ENCODE measurements at regions not wholly inside any gene's neighbourhood (a gene's known extent, or its start where the extent isn't known, plus 50 kb on each side); places are given as distances from the start of the nearest gene placed in this dataset.

DNA sequence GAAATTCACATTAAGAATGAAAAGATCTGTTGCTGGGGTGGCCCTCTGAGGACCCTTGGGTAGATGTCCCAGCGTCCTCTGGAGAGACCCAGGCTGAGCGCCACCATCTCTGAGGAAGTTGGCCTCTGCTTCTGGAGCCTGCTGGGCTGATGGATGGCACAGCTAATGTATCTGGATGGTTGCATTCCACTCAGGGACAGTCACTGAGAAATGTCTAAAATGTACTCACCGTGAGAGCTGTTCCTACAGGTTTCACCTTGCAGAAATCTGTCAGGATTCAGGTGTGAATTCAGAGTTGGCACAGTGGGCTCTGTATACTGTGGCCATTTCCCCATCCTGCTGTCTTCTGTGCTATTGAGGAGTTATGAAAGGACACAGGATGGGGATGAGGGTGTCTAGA, 247.2 kb downstream of the AACS start:
- Histone ChIP-seq H3K9me3 (replicated peaks; ENCODE audit: control insufficient read depth, insufficient read depth, low read length) (no peaks in the 10 kb centered on the region), H3K27me3 (replicated peaks in 1 of 2; ENCODE audit: control insufficient read depth in 2 of 2, insufficient read depth in 2 of 2, low read length in 1 of 2) (no peaks in the 10 kb centered on the region), H3K4me3 (no peak overlapping the region), H3K79me2 (ENCODE audit: control insufficient read depth, insufficient read depth, low read length) (no peaks in the 10 kb centered on the region), H3K4me1 (ENCODE audit: control insufficient read depth, insufficient read depth, low read length) (no peaks in the 10 kb centered on the region), H3K4me2 (ENCODE audit: control insufficient read depth, insufficient read depth) (no peak overlapping the region), H3K36me3 (ENCODE audit: control insufficient read depth in 2 of 2, insufficient read depth in 2 of 2, low read length in 1 of 2) (no peaks in the 10 kb centered on the region), H4K20me1 (ENCODE audit: control insufficient read depth, insufficient read depth) (no peaks in the 10 kb centered on the region; the same call in 1 of the 2 replicates), H3K9ac (ENCODE audit: control insufficient read depth, insufficient read depth, low read length) (no peak overlapping the region), H3K27ac (ENCODE audit: control insufficient read depth, insufficient read depth) (no peak overlapping the region), H2AFZ (ENCODE audit: control insufficient read depth, low read depth, low read length) (no peak overlapping the region)
- BruUV-seq (replicated peaks), result no TSS peak
- intact Hi-C loops (cut with micrococcal nuclease; ENCODE audit: unreplicated experiment), result no loop called here
- in situ Hi-C loops (cut with MboI), result no loop called here
- 34% methylated on average over 3 of the region's 3 CpGs for WGBS (ENCODE audit: insufficient coverage, insufficient replicate concordance, low lambda C conversion rate, missing lambda C conversion rate)
- DNase-seq (ENCODE audit: low read depth, low spot score) (no peak), FAIRE-seq (no peak), ATAC-seq (no peak)
- ChIA-PET CTCF (no interaction called here), SMC1A (ENCODE audit: uncharacterized antibody, unreplicated experiment) (no interaction called here), POLR2A (no interaction called here), RAD21 (ENCODE audit: unreplicated experiment) (no interaction called here)
- TF ChIP-seq PAX8 (IDR thresholded peaks at IDR 0.05) (no peak), CBX3 (IDR thresholded peaks at IDR 0.05; ENCODE audit: borderline replicate concordance, low read depth) (no peak), TCF12 (IDR thresholded peaks at IDR 0.05; ENCODE audit: low read depth, low read length) (no peak), ZZZ3 (IDR thresholded peaks at IDR 0.05; ENCODE audit: control insufficient read depth, insufficient read length, low read depth) (no peak), SUPT20H (IDR thresholded peaks at IDR 0.05; ENCODE audit: borderline replicate concordance, control insufficient read depth, low read depth, low read length) (no peak)

DNA sequence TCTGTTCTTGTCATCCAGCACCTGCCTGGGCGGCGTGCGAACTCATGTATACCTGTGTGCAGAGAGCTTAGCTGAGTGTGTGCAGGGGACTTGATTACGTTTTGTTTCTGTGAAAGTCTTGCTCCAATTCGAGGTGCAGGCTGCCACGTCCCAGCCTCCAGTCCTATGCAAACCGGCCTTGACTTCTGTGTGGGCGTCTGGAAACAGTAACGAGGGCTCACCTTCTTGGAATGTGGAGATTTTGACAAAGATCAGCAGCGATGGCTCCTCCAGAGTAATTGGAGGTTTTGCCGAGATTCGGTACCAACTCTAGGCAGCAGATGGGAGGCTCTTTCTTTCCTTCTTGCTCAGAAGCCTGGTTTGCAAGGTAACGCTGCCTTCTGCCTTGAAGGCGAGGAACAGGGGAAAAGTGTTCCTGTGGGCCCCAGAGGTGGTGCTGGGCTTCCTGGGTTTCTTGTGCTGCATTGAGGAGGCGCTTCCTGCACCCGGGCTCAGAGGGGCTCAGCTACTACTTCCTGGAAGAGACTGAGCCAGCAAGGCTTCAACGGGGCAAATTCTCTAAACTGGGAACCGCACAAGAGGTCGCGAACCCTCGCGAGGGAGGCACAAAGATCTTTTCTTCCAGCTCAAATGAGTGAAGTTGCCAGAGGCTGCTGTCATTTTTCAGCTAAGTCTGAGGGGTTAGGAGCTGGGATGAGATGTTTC, 249.0 kb downstream of the AACS start:
- no peak overlapping the region for H3K27ac ChIP-seq (ENCODE audit: control insufficient read depth, insufficient read depth)
- FAIRE-seq, result no peak
- DNase-seq (ENCODE audit: low read depth, low spot score), result no peak
- ATAC-seq, result no peak
- in situ Hi-C loops (cut with MboI) (no loop called here), intact Hi-C loops (cut with micrococcal nuclease; ENCODE audit: unreplicated experiment) (no loop called here)
- no TSS peak for BruUV-seq (replicated peaks)
- no peak overlapping the region for H3K4me2 ChIP-seq (ENCODE audit: control insufficient read depth, insufficient read depth)
- no peaks in the 10 kb centered on the region for H3K36me3 ChIP-seq (ENCODE audit: control insufficient read depth in 2 of 2, insufficient read depth in 2 of 2, low read length in 1 of 2)
- CTCF ChIA-PET, result no interaction called here
- H3K4me1 ChIP-seq (ENCODE audit: control insufficient read depth, insufficient read depth, low read length), result no peaks in the 10 kb centered on the region
- WGBS (ENCODE audit: insufficient coverage, insufficient replicate concordance, low lambda C conversion rate, missing lambda C conversion rate), result 27% methylated on average over 22 of the region's 22 CpGs
- H3K27me3 ChIP-seq (replicated peaks in 1 of 2; ENCODE audit: control insufficient read depth in 2 of 2, insufficient read depth in 2 of 2, low read length in 1 of 2), result no peaks in the 10 kb centered on the region
- POLR2A ChIA-PET, result no interaction called here
- SMC1A ChIA-PET (ENCODE audit: uncharacterized antibody, unreplicated experiment), result no interaction called here
- RAD21 ChIA-PET (ENCODE audit: unreplicated experiment), result no interaction called here
- no peaks in the 10 kb centered on the region for H3K9me3 ChIP-seq (replicated peaks; ENCODE audit: control insufficient read depth, insufficient read depth, low read length)
- H3K9ac ChIP-seq (ENCODE audit: control insufficient read depth, insufficient read depth, low read length), result no peak overlapping the region
- no peaks in the 10 kb centered on the region for H3K79me2 ChIP-seq (ENCODE audit: control insufficient read depth, insufficient read depth, low read length)
- no peak overlapping the region for H2AFZ ChIP-seq (ENCODE audit: control insufficient read depth, low read depth, low read length)
- H4K20me1 ChIP-seq (ENCODE audit: control insufficient read depth, insufficient read depth), result no peaks in the 10 kb centered on the region; the same call in 1 of the 2 replicates
- no peak overlapping the region for H3K4me3 ChIP-seq
- TF ChIP-seq BHLHE40 (IDR thresholded peaks at IDR 0.05; ENCODE audit: borderline replicate concordance in 1 of 2, low read depth in 2 of 2, low read length in 1 of 2) (no peak), MEF2A (IDR thresholded peaks at IDR 0.05; ENCODE audit: insufficient read depth, low read depth, low read length) (no peak), YY1 (IDR thresholded peaks at IDR 0.05; ENCODE audit: low read depth, low read length) (no peak), MEF2B (IDR thresholded peaks at IDR 0.05; ENCODE audit: partially characterized antibody, poor library complexity, severe bottlenecking) (no peak), ZSCAN29 (IDR thresholded peaks at IDR 0.05) (no peak), SMAD1 (IDR thresholded peaks at IDR 0.05; ENCODE audit: low read depth, partially characterized antibody) (no peak)
- TF ChIP-seq, protein P1, sequence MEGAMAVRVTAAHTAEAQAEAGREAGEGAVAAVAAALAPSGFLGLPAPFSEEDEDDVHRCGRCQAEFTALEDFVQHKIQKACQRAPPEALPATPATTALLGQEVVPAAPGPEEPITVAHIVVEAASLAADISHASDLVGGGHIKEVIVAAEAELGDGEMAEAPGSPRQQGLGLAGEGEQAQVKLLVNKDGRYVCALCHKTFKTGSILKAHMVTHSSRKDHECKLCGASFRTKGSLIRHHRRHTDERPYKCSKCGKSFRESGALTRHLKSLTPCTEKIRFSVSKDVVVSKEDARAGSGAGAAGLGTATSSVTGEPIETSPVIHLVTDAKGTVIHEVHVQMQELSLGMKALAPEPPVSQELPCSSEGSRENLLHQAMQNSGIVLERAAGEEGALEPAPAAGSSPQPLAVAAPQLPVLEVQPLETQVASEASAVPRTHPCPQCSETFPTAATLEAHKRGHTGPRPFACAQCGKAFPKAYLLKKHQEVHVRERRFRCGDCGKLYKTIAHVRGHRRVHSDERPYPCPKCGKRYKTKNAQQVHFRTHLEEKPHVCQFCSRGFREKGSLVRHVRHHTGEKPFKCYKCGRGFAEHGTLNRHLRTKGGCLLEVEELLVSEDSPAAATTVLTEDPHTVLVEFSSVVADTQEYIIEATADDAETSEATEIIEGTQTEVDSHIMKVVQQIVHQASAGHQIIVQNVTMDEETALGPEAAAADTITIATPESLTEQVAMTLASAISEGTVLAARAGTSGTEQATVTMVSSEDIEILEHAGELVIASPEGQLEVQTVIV (IDR thresholded peaks at IDR 0.05; ENCODE audit: borderline replicate concordance, partially characterized antibody), result no peak
- TF ChIP-seq, protein P2, sequence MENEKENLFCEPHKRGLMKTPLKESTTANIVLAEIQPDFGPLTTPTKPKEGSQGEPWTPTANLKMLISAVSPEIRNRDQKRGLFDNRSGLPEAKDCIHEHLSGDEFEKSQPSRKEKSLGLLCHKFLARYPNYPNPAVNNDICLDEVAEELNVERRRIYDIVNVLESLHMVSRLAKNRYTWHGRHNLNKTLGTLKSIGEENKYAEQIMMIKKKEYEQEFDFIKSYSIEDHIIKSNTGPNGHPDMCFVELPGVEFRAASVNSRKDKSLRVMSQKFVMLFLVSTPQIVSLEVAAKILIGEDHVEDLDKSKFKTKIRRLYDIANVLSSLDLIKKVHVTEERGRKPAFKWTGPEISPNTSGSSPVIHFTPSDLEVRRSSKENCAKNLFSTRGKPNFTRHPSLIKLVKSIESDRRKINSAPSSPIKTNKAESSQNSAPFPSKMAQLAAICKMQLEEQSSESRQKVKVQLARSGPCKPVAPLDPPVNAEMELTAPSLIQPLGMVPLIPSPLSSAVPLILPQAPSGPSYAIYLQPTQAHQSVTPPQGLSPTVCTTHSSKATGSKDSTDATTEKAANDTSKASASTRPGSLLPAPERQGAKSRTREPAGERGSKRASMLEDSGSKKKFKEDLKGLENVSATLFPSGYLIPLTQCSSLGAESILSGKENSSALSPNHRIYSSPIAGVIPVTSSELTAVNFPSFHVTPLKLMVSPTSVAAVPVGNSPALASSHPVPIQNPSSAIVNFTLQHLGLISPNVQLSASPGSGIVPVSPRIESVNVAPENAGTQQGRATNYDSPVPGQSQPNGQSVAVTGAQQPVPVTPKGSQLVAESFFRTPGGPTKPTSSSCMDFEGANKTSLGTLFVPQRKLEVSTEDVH (IDR thresholded peaks at IDR 0.05; ENCODE audit: low read depth, partially characterized antibody), result no peak
